Liver (tissue), 8 donors: ENCODE measurements at regions not wholly inside any gene's neighbourhood (a gene's known extent, or its start where the extent isn't known, plus 50 kb on each side); places are given as distances from the start of the nearest gene placed in this dataset.

Source experiments
- DNase-seq: peaks from one replicate; pipeline ENCODE4 v3.0.0-alpha.2; 2017; ENCODE audit warnings: low spot score
- H3K27ac ChIP-seq, 2 donors: one replicate each; pipeline ENCODE4 v1.7.0; 2013; ENCODE audit warnings: inconsistent platforms in 2 of 2, low read length in 2 of 2, control low read depth in 1 of 2, low read depth in 1 of 2, mild to moderate bottlenecking in 1 of 2
- H3K27me3 ChIP-seq, 4 donors: one replicate each; pipeline versions ENCODE4 v1.6.1 to v1.7.0; 2013; ENCODE audit warnings: low read length in 3 of 4, inconsistent platforms in 1 of 4, mild to moderate bottlenecking in 1 of 4, moderate library complexity in 1 of 4; ENCODE audit not compliant: control insufficient read depth in 4 of 4, insufficient read depth in 4 of 4
- H3K36me3 ChIP-seq, 4 donors: one replicate each; pipeline versions ENCODE4 v1.6.1 to v1.7.0; 2013; ENCODE audit warnings: low read length in 3 of 4, mild to moderate bottlenecking in 3 of 4, low read depth in 1 of 4, moderate library complexity in 1 of 4; ENCODE audit not compliant: control insufficient read depth in 4 of 4, insufficient read depth in 3 of 4
- H3K4me1 ChIP-seq, 4 donors: one replicate each; pipeline versions ENCODE4 v1.6.1 to v1.7.0; 2013; ENCODE audit warnings: low read length in 3 of 4, mild to moderate bottlenecking in 3 of 4, moderate library complexity in 1 of 4; ENCODE audit not compliant: control insufficient read depth in 4 of 4, insufficient read depth in 4 of 4
- H3K4me3 ChIP-seq, 3 donors: one replicate each; pipeline versions ENCODE4 v1.6.1 to v1.7.0; 2013; ENCODE audit warnings: low read length in 3 of 3, control low read depth in 1 of 3, low read depth in 1 of 3, mild to moderate bottlenecking in 1 of 3
- H3K9ac ChIP-seq, 2 donors: one replicate each; pipeline ENCODE4 v1.7.0; 2013; ENCODE audit warnings: low read length in 2 of 2, mild to moderate bottlenecking in 2 of 2, moderate library complexity in 2 of 2, control low read depth in 1 of 2, low read depth in 1 of 2
- H3K9me3 ChIP-seq, 4 donors: one replicate each; pipeline versions ENCODE4 v1.6.1 to v1.7.0; 2013; ENCODE audit warnings: low read length in 3 of 4; ENCODE audit not compliant: control insufficient read depth in 4 of 4
- ATF3 ChIP-seq: IDR thresholded peaks from 2 replicates; pipeline ENCODE4 v1.6.1; 2016; ENCODE audit warnings: antibody characterized with exemption
- CTCF ChIP-seq: fragments of 150-350 bp; IDR thresholded peaks from 2 replicates; pipeline ENCODE4 v1.5.1; 2017; ENCODE audit warnings: improper control_type of control experiment, low read depth, low read length; ENCODE audit not compliant: missing input control
- EGR1 ChIP-seq, 2 donors: IDR thresholded peaks; 2 replicates each; pipeline ENCODE4 v1.6.1; 2016 to 2018; ENCODE audit warnings: antibody characterized with exemption in 2 of 2, low read depth in 2 of 2
- FOXA1 ChIP-seq: IDR thresholded peaks from 2 replicates; pipeline ENCODE4 v1.6.1; 2016; ENCODE audit warnings: antibody characterized with exemption
- FOXA2 ChIP-seq: IDR thresholded peaks from 2 replicates; pipeline ENCODE4 v1.6.1; 2016; ENCODE audit warnings: antibody characterized with exemption
- HNF4A ChIP-seq, 2 donors: conservative IDR thresholded peaks; 2 replicates each; pipeline ENCODE4 v1.6.1; 2016; ENCODE audit warnings: antibody characterized with exemption in 2 of 2, mild to moderate bottlenecking in 2 of 2
- HNF4G ChIP-seq: IDR thresholded peaks from 2 replicates; pipeline ENCODE4 v1.6.1; 2016; ENCODE audit warnings: antibody characterized with exemption
- JUND ChIP-seq, 2 donors: IDR thresholded peaks; 2 replicates each; pipeline ENCODE4 v1.6.1; 2016; ENCODE audit warnings: antibody characterized with exemption in 2 of 2
- MAX ChIP-seq: IDR thresholded peaks from 2 replicates; pipeline ENCODE4 v1.6.1; 2016; ENCODE audit warnings: antibody characterized with exemption
- NR2F2 ChIP-seq: IDR thresholded peaks from 2 replicates; pipeline ENCODE4 v1.6.1; 2016; ENCODE audit warnings: antibody characterized with exemption
- RAD21 ChIP-seq, 2 donors: IDR thresholded peaks; 2 replicates each; pipeline ENCODE4 v1.6.1; 2016; ENCODE audit warnings: antibody characterized with exemption in 2 of 2, mild to moderate bottlenecking in 2 of 2
- REST ChIP-seq: IDR thresholded peaks from 2 replicates; pipeline ENCODE4 v1.6.1; 2016; ENCODE audit warnings: antibody characterized with exemption, mild to moderate bottlenecking
- RXRA ChIP-seq, 2 donors: IDR thresholded peaks; 2 replicates each; pipeline ENCODE4 v1.6.1; 2017 to 2018; ENCODE audit warnings: antibody characterized with exemption in 2 of 2, mild to moderate bottlenecking in 1 of 2
- SP1 ChIP-seq: IDR thresholded peaks from 2 replicates; pipeline ENCODE4 v1.6.1; 2018; ENCODE audit warnings: antibody characterized with exemption, mild to moderate bottlenecking
- TAF1 ChIP-seq: conservative IDR thresholded peaks from 2 replicates; pipeline ENCODE4 v1.6.1; 2016; ENCODE audit warnings: antibody characterized with exemption, mild to moderate bottlenecking
- YY1 ChIP-seq: IDR thresholded peaks from 2 replicates; pipeline ENCODE4 v1.6.1; 2016; ENCODE audit warnings: antibody characterized with exemption, mild to moderate bottlenecking
- ZBTB33 ChIP-seq: IDR thresholded peaks from 2 replicates; pipeline ENCODE4 v1.6.1; 2016; ENCODE audit warnings: antibody characterized with exemption
- WGBS: extraction: QIAGEN DNeasy Blood & Tissue Kit; methylation state at CpG from one replicate; pipeline ENCODE4 v1.1.7; 2013; 5-methylcytosine and 5-hydroxymethylcytosine counted together
- donor health status: healthy.
- donor health status: healthy.
- donor health status: healthy.
- donor health status: healthy.
- donor health status: healthy.

- no peaks in the 10 kb centered on the region for H3K36me3 ChIP-seq
- no peak overlapping the region for H3K27ac ChIP-seq
- no peaks in the 10 kb centered on the region for H3K27me3 ChIP-seq
- WGBS: 85% methylated on average over 3 of the region's 3 CpGs
- H3K4me1 ChIP-seq: no peaks in the 10 kb centered on the region
- TF ChIP-seq EGR1 (IDR thresholded peaks at IDR 0.05; ENCODE audit: low read depth in 2 of 2) (no peak), YY1 (no peak), ZBTB33 (no peak), REST (no peak), NR2F2 (no peak), MAX (no peak), FOXA1 (no peak), HNF4A (conservative IDR thresholded peaks at IDR 0.05) (no peak), HNF4G (no peak), TAF1 (no peak), CTCF (no peak), ATF3 (no peak), RXRA (IDR thresholded peaks at IDR 0.05) (no peak)
- DNase-seq: no peak
- H3K4me3 ChIP-seq: no peak overlapping the region
- no peak overlapping the region for H3K9ac ChIP-seq
- H3K9me3 ChIP-seq: no peaks in the 10 kb centered on the region
Measured at GRCh38 chr22:44400763-44401060, 88.0 kb upstream of the SHISAL1 start.

- Histone ChIP-seq H3K27me3 (no peaks in the 10 kb centered on the region), H3K4me1 (no peaks in the 10 kb centered on the region), H3K36me3 (no peaks in the 10 kb centered on the region), H3K27ac (no peak overlapping the region), H3K9me3 (no peaks in the 10 kb centered on the region), H3K9ac (no peak overlapping the region), H3K4me3 (no peak overlapping the region)
- WGBS: 76% methylated on average over 15 of the region's 15 CpGs
- DNase-seq: no peak
- TF ChIP-seq EGR1 (IDR thresholded peaks at IDR 0.05; ENCODE audit: low read depth in 2 of 2) (no peak), SP1 (no peak), ZBTB33 (no peak), RAD21 (IDR thresholded peaks at IDR 0.05) (no peak), NR2F2 (no peak), TAF1 (no peak), FOXA2 (no peak), JUND (IDR thresholded peaks at IDR 0.05) (no peak), REST (no peak), MAX (no peak), YY1 (no peak), FOXA1 (no peak), HNF4A (conservative IDR thresholded peaks at IDR 0.05) (no peak)
Measured at GRCh38 chr22:44399906-44400762, 87.4 kb upstream of the SHISAL1 start.
